ENCODE measurements at regions not wholly inside any gene's neighbourhood (a gene's known extent, or its start where the extent isn't known, plus 50 kb on each side); places are given as distances from the start of the nearest gene placed in this dataset.

DNA sequence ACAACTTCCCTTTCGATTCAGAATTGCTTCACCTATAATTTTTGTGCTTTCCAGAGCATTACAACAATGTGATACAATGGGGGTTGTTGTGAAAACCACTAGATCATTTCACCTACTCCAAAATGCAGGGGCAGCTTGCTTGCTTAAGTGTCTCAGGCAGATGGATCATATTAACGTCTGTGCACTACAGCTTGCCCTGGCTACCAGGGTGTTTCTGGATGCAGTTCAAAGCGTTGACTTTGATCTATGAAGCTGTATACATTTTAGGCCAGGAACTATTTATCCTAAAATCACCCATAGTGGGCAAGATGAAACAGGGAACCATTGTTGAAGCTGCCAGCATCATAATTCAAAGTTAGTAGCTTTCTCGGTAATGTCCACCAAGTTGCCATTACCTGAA lies 339.5 kb upstream of the HSF2 start:
- H3K4me1 Mint-ChIP-seq (ENCODE audit: unreplicated experiment): peaks cover 7% of the 10 kb centered on the region
- H3K27me3 Mint-ChIP-seq (ENCODE audit: unreplicated experiment): peaks cover 44% of the 10 kb centered on the region
- no peak overlapping the region for H3K4me3 Mint-ChIP-seq (ENCODE audit: unreplicated experiment)
- no peak for DNase-seq (ENCODE audit: extremely low spot score, unreplicated experiment)
- no peaks in the 10 kb centered on the region for H3K36me3 Mint-ChIP-seq (ENCODE audit: unreplicated experiment)
- TF ChIP-seq, protein P1, sequence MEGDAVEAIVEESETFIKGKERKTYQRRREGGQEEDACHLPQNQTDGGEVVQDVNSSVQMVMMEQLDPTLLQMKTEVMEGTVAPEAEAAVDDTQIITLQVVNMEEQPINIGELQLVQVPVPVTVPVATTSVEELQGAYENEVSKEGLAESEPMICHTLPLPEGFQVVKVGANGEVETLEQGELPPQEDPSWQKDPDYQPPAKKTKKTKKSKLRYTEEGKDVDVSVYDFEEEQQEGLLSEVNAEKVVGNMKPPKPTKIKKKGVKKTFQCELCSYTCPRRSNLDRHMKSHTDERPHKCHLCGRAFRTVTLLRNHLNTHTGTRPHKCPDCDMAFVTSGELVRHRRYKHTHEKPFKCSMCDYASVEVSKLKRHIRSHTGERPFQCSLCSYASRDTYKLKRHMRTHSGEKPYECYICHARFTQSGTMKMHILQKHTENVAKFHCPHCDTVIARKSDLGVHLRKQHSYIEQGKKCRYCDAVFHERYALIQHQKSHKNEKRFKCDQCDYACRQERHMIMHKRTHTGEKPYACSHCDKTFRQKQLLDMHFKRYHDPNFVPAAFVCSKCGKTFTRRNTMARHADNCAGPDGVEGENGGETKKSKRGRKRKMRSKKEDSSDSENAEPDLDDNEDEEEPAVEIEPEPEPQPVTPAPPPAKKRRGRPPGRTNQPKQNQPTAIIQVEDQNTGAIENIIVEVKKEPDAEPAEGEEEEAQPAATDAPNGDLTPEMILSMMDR (IDR thresholded peaks at IDR 0.05): no peak
- H3K27ac Mint-ChIP-seq (ENCODE audit: unreplicated experiment): no peak overlapping the region
- H3K9me3 Mint-ChIP-seq (ENCODE audit: unreplicated experiment): no peaks in the 10 kb centered on the region

- TF ChIP-seq, protein P1 (IDR thresholded peaks at IDR 0.05): no peak
- no peak overlapping the region for H3K27ac Mint-ChIP-seq (ENCODE audit: unreplicated experiment)
- no peak for DNase-seq (ENCODE audit: extremely low spot score, unreplicated experiment)
- H3K36me3 Mint-ChIP-seq (ENCODE audit: unreplicated experiment): no peaks in the 10 kb centered on the region
- no peak overlapping the region for H3K4me3 Mint-ChIP-seq (ENCODE audit: unreplicated experiment)
- no peaks in the 10 kb centered on the region for H3K9me3 Mint-ChIP-seq (ENCODE audit: unreplicated experiment)
- peaks cover 10% of the 10 kb centered on the region for H3K4me1 Mint-ChIP-seq (ENCODE audit: unreplicated experiment)
- H3K27me3 Mint-ChIP-seq (ENCODE audit: unreplicated experiment): peaks cover 32% of the 10 kb centered on the region
Measured at GRCh38 chr6:122061855-122062254, 337.6 kb upstream of the HSF2 start.

DNA sequence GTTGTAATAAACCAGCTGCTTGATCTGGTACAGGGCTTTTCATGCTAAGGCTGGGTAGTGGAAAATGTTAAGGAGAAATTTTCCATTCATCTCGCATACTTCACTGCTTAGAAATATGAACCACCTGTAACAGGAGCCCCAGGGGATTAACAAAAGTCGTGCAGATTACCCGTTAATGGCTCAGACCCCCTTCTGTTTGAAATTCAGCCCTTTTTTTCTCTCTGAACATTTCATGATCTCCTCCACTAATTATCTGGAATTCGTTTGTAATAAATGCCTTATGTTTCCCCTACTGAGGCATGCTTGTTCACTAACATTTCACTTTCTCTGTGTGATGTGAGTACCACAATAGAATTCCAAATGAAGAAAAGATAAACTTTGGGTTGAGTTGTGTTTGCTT lies 336.4 kb upstream of the HSF2 start:
- Mint-ChIP-seq H3K4me1 (ENCODE audit: unreplicated experiment) (peaks cover 10% of the 10 kb centered on the region), H3K27ac (ENCODE audit: unreplicated experiment) (no peak overlapping the region), H3K27me3 (ENCODE audit: unreplicated experiment) (peaks cover 24% of the 10 kb centered on the region), H3K4me3 (ENCODE audit: unreplicated experiment) (no peak overlapping the region), H3K9me3 (ENCODE audit: unreplicated experiment) (no peaks in the 10 kb centered on the region), H3K36me3 (ENCODE audit: unreplicated experiment) (no peaks in the 10 kb centered on the region)
- TF ChIP-seq, protein P1 (IDR thresholded peaks at IDR 0.05): no peak
- no peak for DNase-seq (ENCODE audit: extremely low spot score, unreplicated experiment)

- H3K27ac Mint-ChIP-seq (ENCODE audit: unreplicated experiment): no peak overlapping the region
- no peak overlapping the region for H3K4me3 Mint-ChIP-seq (ENCODE audit: unreplicated experiment)
- peaks cover 10% of the 10 kb centered on the region for H3K4me1 Mint-ChIP-seq (ENCODE audit: unreplicated experiment)
- DNase-seq (ENCODE audit: extremely low spot score, unreplicated experiment): no peak
- peaks cover 20% of the 10 kb centered on the region for H3K27me3 Mint-ChIP-seq (ENCODE audit: unreplicated experiment)
- no peaks in the 10 kb centered on the region for H3K9me3 Mint-ChIP-seq (ENCODE audit: unreplicated experiment)
- TF ChIP-seq, protein P1 (IDR thresholded peaks at IDR 0.05): no peak
- no peaks in the 10 kb centered on the region for H3K36me3 Mint-ChIP-seq (ENCODE audit: unreplicated experiment)
Measured at GRCh38 chr6:122063761-122064160, 335.7 kb upstream of the HSF2 start.

- H3K27me3 Mint-ChIP-seq (ENCODE audit: unreplicated experiment): peaks cover 15% of the 10 kb centered on the region
- no peaks in the 10 kb centered on the region for H3K9me3 Mint-ChIP-seq (ENCODE audit: unreplicated experiment)
- H3K4me3 Mint-ChIP-seq (ENCODE audit: unreplicated experiment): no peak overlapping the region
- peaks cover 10% of the 10 kb centered on the region for H3K4me1 Mint-ChIP-seq (ENCODE audit: unreplicated experiment)
- H3K27ac Mint-ChIP-seq (ENCODE audit: unreplicated experiment): no peak overlapping the region
- TF ChIP-seq, protein P1 (IDR thresholded peaks at IDR 0.05): no peak
- DNase-seq (ENCODE audit: extremely low spot score, unreplicated experiment): no peak
- no peaks in the 10 kb centered on the region for H3K36me3 Mint-ChIP-seq (ENCODE audit: unreplicated experiment)
Measured at GRCh38 chr6:122066200-122066599, 333.3 kb upstream of the HSF2 start.
